WI38 (cell line): ENCODE measurements at regions not wholly inside any gene's neighbourhood (a gene's known extent, or its start where the extent isn't known, plus 50 kb on each side); places are given as distances from the start of the nearest gene placed in this dataset.

Experiments
- H3K4me3 ChIP-seq: 2 replicates; pipeline ENCODE4 v1.5.1; 2011; ENCODE audit warnings: low read depth, mild to moderate bottlenecking, control low read depth, low read length
- TF ChIP-seq, protein P1 (sequence below): IDR thresholded peaks from 2 replicates; pipeline ENCODE4 v1.5.1; 2012; ENCODE audit warnings: low read depth, mild to moderate bottlenecking, control low read depth, low read length

DNA sequence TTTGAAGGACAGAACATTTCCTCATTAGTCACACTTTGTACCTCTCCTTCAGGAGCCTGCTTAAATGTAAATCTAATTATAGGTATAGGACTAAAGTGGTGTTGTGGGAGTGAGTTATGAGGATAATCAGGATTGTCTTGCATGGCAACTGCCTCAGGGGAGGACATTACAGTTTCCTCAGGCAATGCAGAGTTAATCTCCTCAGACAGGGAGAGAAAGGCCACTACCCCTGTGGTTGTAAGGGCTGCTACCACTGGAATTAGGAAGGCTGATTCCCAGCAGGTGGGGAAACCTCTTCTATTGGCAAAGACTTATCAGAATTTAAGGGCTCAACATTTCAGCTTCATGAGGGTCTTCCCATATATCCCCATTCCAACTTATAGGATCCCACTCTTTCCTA is 286.8 kb upstream of the PBX1 start:
- TF ChIP-seq, protein P1, sequence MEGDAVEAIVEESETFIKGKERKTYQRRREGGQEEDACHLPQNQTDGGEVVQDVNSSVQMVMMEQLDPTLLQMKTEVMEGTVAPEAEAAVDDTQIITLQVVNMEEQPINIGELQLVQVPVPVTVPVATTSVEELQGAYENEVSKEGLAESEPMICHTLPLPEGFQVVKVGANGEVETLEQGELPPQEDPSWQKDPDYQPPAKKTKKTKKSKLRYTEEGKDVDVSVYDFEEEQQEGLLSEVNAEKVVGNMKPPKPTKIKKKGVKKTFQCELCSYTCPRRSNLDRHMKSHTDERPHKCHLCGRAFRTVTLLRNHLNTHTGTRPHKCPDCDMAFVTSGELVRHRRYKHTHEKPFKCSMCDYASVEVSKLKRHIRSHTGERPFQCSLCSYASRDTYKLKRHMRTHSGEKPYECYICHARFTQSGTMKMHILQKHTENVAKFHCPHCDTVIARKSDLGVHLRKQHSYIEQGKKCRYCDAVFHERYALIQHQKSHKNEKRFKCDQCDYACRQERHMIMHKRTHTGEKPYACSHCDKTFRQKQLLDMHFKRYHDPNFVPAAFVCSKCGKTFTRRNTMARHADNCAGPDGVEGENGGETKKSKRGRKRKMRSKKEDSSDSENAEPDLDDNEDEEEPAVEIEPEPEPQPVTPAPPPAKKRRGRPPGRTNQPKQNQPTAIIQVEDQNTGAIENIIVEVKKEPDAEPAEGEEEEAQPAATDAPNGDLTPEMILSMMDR, result no peak
- H3K4me3 ChIP-seq, result no peak overlapping the region

DNA sequence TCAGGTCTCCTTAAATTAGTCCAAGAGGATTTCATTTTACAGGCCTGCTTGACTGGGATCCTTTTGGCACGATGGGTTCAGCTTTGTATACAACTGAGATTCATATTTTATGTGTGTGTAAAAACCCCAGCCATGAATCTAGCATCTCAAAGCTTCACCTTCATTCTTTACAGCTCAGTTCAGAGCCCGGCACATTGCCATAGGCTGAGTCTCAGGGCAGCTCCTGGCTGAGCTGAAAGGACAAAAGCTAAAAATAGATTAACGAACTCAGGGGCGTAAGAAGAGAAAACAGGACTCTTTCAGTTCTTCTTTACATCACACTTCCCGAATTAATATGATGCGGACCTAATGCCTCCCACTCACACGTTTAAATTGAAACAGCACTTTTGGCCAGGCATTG is 262.8 kb upstream of the PBX1 start:
- TF ChIP-seq, protein P1, result no peak
- no peak overlapping the region for H3K4me3 ChIP-seq

DNA sequence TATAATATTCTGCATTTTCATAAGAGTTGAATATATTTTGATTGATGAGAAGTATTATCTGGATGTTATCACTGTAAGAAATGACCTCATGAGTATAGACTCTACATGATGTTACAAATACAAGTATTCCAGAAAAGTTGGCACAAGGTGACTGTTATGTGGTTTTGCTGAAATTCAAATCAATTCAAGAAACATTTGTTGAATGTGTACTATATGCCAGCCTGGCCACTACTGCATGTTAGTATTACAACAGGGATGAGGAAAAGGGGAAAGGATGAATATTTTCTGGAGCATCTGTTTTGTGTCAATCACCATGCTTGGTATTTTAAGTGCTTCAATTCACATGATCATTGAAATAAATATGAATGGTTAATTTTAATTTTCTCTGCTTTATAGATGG is 250.9 kb upstream of the PBX1 start:
- H3K4me3 ChIP-seq, result no peak overlapping the region
- TF ChIP-seq, protein P1, result no peak

DNA sequence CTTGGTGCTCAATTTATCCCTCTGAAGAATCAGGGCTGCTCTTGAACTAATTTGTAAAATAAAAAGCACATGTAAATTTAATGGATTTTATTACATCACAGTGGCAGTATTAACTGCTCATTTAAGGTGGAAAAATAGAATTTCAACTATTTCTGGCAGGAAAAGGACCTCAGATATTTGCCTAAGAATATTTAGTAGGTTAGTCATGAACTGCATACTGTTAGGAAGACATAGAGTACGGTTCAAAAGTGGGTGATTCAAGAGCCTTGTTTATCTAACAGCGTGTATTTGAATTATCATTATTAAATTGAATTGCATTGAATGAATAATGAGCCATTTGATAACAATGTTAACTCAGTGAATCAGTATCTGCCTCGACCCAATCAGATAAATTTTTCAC is 248.8 kb upstream of the PBX1 start:
- TF ChIP-seq, protein P1, result no peak
- no peak overlapping the region for H3K4me3 ChIP-seq

DNA sequence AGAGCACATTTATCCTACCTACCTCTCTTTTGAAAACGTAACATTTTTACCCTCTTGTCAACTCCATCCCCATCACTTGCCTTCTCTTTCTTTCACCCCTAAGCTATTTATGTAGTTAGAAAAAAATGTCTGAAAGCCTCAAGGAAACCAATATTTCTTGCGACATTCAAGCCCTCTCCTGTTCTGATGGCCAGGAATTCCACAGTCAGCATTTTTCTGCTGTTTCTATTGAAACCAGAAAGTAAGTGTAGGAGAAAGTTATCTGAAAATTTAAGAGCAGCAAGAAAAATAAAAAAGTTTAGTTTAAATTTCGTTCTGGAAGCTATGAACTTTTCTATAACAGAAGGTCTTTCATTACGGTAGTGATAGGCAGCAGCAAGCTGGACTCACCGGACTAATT is 247.6 kb upstream of the PBX1 start:
- TF ChIP-seq, protein P1, result no peak
- H3K4me3 ChIP-seq, result no peak overlapping the region

DNA sequence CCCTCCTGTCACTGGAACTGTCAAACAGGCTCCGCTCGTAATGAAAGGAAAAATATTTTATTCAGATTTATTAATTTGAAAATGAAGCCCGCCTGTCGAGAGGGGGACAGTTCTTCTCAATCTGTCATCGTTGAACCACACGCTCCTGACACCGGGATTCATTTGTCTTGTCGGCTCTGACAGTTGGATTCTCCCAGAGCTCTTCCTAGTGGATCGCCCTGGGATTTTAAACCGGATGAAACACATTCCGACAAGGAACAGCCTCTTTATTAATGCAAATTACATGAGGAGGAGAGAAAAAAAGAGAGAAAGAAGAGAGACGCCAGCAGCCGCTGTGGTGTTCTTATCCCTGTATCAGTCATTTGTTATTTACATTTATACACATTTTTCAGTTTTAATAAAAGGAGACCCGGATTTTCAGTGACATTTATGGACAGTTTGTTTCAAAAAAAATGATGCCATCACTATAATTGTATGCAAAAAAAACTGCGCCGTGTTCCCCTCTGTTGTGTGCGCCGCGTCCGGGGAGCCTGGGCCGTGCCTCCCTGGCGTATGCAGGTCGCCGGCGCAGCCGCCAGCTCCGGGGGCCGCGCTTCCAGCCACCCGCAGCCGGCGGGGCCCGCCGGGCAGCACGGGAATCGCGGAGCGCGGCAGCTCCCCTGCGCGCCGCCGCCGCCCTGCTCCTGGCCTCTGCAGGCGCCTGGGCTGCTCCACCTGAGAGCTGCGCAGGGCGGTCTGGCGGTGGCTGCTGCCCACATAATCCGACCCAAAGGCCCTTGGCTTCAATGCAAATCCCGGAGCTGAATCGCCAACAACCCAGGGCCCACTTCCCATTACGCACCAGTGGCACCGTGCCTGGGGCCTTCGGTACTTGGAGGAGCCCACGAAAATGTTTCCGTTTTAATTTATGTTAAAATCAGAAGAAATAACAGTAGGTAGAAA is 237.9 kb upstream of the PBX1 start:
- TF ChIP-seq, protein P1, result no peak
- no peak overlapping the region for H3K4me3 ChIP-seq

DNA sequence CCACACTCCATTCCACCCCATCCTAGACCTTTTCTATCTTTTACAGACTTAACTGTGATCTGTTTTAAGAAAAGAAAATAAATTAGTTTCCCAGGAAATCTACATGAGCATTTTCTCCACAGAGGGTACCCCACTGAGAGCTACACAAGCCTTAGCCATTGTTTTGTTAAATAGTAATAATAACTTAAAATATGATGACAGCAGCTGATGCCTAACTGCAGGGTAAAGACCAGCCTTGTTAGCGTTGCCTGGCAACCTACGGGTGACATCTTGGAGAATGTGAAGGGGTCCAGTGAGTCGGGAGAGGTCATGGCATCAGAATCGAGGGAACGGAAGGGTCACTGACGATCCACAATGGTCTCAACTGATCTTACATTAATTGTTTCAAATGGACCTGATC is 233.2 kb upstream of the PBX1 start:
- H3K4me3 ChIP-seq, result no peak overlapping the region
- TF ChIP-seq, protein P1, result no peak
